ENCODE measurements at regions not wholly inside any gene's neighbourhood (a gene's known extent, or its start where the extent isn't known, plus 50 kb on each side); places are given as distances from the start of the nearest gene placed in this dataset.

DNA sequence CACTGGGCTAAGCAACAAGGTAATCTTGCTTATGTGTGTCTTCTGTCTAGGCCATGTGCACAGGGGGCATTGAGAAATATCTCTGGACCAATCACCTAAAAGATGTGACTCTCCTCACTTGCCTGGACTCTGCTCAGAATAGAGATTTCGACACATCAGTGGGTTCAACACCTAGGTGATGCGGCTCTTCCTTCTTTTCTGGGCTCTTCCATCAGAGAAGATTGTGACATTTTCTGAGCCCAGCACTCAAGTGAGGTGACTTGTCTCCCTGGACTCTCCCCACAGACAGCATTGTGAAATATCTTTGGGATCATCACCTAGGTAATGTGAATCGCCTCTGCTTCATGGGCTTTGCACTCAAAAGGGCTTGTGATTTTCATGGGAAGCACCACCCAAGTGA lies 1904.1 kb downstream of the TP53TG3F start:
- ATAC-seq: no peak
- CTCF ChIA-PET: no interaction called here
- no peak overlapping the region for H3K4me3 Mint-ChIP-seq
- no peaks in the 10 kb centered on the region for H3K36me3 Mint-ChIP-seq (ENCODE audit: low read depth)
- no peaks in the 10 kb centered on the region for H3K27me3 Mint-ChIP-seq
- TF ChIP-seq, protein P1, sequence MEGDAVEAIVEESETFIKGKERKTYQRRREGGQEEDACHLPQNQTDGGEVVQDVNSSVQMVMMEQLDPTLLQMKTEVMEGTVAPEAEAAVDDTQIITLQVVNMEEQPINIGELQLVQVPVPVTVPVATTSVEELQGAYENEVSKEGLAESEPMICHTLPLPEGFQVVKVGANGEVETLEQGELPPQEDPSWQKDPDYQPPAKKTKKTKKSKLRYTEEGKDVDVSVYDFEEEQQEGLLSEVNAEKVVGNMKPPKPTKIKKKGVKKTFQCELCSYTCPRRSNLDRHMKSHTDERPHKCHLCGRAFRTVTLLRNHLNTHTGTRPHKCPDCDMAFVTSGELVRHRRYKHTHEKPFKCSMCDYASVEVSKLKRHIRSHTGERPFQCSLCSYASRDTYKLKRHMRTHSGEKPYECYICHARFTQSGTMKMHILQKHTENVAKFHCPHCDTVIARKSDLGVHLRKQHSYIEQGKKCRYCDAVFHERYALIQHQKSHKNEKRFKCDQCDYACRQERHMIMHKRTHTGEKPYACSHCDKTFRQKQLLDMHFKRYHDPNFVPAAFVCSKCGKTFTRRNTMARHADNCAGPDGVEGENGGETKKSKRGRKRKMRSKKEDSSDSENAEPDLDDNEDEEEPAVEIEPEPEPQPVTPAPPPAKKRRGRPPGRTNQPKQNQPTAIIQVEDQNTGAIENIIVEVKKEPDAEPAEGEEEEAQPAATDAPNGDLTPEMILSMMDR (IDR thresholded peaks at IDR 0.05): no peak
- POLR2A ChIA-PET: no interaction called here
- DNase-seq: no peak
- H3K27ac Mint-ChIP-seq: no peak overlapping the region
- H3K9me3 Mint-ChIP-seq: peaks cover 11% of the 10 kb centered on the region
- H3K4me1 Mint-ChIP-seq (ENCODE audit: low read depth): no peaks in the 10 kb centered on the region
- intact Hi-C loops (cut with micrococcal nuclease): no loop called here

DNA sequence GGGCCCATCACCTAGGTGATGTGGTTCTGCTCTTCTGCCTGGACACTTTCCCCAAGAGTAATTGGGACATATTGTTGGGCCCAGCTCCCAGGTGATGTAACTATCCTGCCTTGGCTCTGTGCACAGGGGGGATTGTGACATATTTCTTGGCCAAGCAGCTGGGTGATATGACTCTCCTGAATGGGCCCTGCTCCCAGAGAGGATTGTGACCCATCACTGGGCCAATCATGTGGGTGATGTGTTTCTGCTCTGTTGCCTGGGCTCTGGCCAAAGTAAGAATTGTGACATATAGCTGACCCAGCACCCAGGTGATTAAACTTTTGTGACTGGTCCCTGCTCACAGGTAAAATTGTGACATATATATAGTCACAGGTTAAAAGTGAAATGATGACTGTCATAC lies 1904.9 kb downstream of the TP53TG3F start:
- H3K4me3 Mint-ChIP-seq: no peak overlapping the region
- CTCF ChIA-PET: no interaction called here
- intact Hi-C loops (cut with micrococcal nuclease): no loop called here

DNA sequence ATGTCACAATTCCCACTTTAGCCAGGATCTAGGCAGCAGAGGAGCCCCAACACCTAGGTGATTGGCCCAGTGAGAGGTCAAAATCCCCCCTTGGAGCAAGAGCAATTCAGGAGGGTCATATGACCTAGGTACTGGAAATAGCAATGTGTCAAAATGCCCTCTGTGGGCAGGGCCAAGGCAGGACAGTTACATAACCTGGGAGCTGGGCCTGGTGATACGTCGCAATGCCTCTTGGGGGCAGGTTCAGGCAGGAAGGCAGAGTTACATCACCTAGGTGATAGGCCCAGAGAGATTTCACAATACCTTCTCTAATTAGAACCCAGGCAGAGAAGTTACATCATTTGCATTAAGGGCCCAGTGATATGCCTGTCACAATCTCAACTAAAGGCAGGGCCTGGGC lies 1906.3 kb downstream of the TP53TG3F start:
- no peaks in the 10 kb centered on the region for H3K27me3 Mint-ChIP-seq

More for the DNA sequence above, 1904.9 kb downstream of the TP53TG3F start:
- TF ChIP-seq, protein P1 (IDR thresholded peaks at IDR 0.05): no peak
- Mint-ChIP-seq H3K36me3 (ENCODE audit: low read depth) (no peaks in the 10 kb centered on the region), H3K27ac (no peak overlapping the region), H3K4me1 (ENCODE audit: low read depth) (no peaks in the 10 kb centered on the region), H3K27me3 (no peaks in the 10 kb centered on the region), H3K9me3 (peaks cover 11% of the 10 kb centered on the region)
- POLR2A ChIA-PET: no interaction called here
- no peak for DNase-seq
- ATAC-seq: no peak

DNA sequence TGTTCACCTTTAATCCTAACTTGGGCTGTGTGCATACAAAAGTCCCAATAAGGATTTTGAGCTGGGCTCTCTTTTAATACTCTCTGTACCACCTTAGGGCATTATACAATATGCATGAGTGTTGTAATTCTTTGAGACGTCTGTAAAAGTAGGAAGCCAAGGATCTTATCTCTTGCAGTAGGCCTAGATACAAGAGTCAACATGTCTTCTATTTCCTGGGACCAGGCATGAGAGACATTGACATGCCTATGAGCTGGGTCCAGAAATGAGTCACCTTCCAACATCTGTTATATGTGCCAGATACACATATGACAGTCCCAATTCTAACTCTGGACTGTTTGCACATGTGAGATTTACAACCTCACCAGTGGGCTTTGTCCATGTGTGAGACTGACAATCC lies 1911.2 kb downstream of the TP53TG3F start:
- POLR2A ChIA-PET: no interaction called here
- intact Hi-C loops (cut with micrococcal nuclease): no loop called here

More for the DNA sequence above, 1906.3 kb downstream of the TP53TG3F start:
- ChIA-PET CTCF (no interaction called here), POLR2A (no interaction called here)
- no peak for DNase-seq
- H3K4me1 Mint-ChIP-seq (ENCODE audit: low read depth): no peaks in the 10 kb centered on the region
- TF ChIP-seq, protein P1 (IDR thresholded peaks at IDR 0.05): no peak
- peaks cover 13% of the 10 kb centered on the region for H3K9me3 Mint-ChIP-seq
- no peaks in the 10 kb centered on the region for H3K36me3 Mint-ChIP-seq (ENCODE audit: low read depth)
- no peak for ATAC-seq
- intact Hi-C loops (cut with micrococcal nuclease): no loop called here
- no peak overlapping the region for H3K4me3 Mint-ChIP-seq
- no peak overlapping the region for H3K27ac Mint-ChIP-seq

DNA sequence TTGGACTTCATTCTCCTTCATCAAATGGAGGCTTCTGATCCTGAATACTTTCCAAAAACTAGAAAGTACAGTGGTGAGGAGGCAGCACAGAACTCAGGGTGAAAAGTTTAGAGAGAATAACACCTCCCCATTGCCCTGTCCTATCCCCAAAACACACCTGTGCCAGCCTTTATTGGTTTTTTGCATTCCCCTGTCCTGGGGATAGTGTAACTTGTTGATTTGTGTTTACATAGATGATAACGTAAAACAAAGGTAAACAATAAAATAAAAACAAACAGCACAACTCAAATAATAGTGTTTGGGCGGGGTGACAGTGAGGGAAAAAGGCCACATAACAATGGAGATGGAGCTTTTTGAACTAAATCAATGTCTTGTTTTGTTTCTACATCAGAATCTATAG lies 1917.7 kb downstream of the TP53TG3F start:
- ChIA-PET POLR2A (no interaction called here), CTCF (no interaction called here)
- DNase-seq: no peak
- intact Hi-C loops (cut with micrococcal nuclease): no loop called here
- Mint-ChIP-seq H3K27me3 (no peaks in the 10 kb centered on the region), H3K9me3 (peaks cover 13% of the 10 kb centered on the region), H3K36me3 (ENCODE audit: low read depth) (no peaks in the 10 kb centered on the region), H3K4me1 (ENCODE audit: low read depth) (no peaks in the 10 kb centered on the region), H3K4me3 (no peak overlapping the region), H3K27ac (no peak overlapping the region)
- TF ChIP-seq, protein P1 (IDR thresholded peaks at IDR 0.05): no peak
- ATAC-seq: no peak

More for the DNA sequence above, 1911.2 kb downstream of the TP53TG3F start:
- Mint-ChIP-seq H3K27ac (no peak overlapping the region), H3K36me3 (ENCODE audit: low read depth) (no peaks in the 10 kb centered on the region), H3K9me3 (peaks cover 14% of the 10 kb centered on the region), H3K4me1 (ENCODE audit: low read depth) (no peaks in the 10 kb centered on the region), H3K4me3 (no peak overlapping the region), H3K27me3 (no peaks in the 10 kb centered on the region)
- ATAC-seq (no peak), DNase-seq (no peak)
- TF ChIP-seq, protein P1 (IDR thresholded peaks at IDR 0.05): no peak
- CTCF ChIA-PET: no interaction called here

All from activated CD8-positive, alpha-beta T cell treated with anti-CD3 and anti-CD28 coated beads for 36 hours (primary cell).